ENCODE measurements at regions not wholly inside any gene's neighbourhood (a gene's known extent, or its start where the extent isn't known, plus 50 kb on each side); places are given as distances from the start of the nearest gene placed in this dataset.
"Not testable (repeated sequence)": the region's sequence is repeated elsewhere in the genome, so short reads cannot be mapped to it uniquely, and the experiment has no call there.

GRCh38 chr3:17833786-17834559 lies 91.5 kb upstream of the TBC1D5 start:
- Mint-ChIP-seq H3K27me3 (peaks cover 0 to 10% (median 0%) of the 10 kb centered on the region in 3 donors), H3K36me3 (no peaks in the 10 kb centered on the region), H3K9me3 (no peaks in the 10 kb centered on the region), H3K4me1 (no peaks in the 10 kb centered on the region), H3K4me3 (no peak overlapping the region), H3K27ac (peak overlapping the region in 1 of 6 donors; percentile 23)
- DNase-seq (no peak), ATAC-seq (ENCODE audit: low read depth in 2 of 2) (no peak)

- peaks cover 0 to 8% (median 0%) of the 10 kb centered on the region in 3 donors for H3K27me3 Mint-ChIP-seq
- no peak overlapping the region for H3K4me3 Mint-ChIP-seq
- no peak overlapping the region for H3K27ac Mint-ChIP-seq
- DNase-seq (no peak), ATAC-seq (ENCODE audit: low read depth in 2 of 2) (no peak)
- H3K4me1 Mint-ChIP-seq: no peaks in the 10 kb centered on the region
- H3K36me3 Mint-ChIP-seq: no peaks in the 10 kb centered on the region
- no peaks in the 10 kb centered on the region for H3K9me3 Mint-ChIP-seq
Measured at GRCh38 chr3:17832016-17832415, 89.6 kb upstream of the TBC1D5 start.

GRCh38 chr3:17831366-17831765 lies 88.9 kb upstream of the TBC1D5 start:
- DNase-seq (no peak), ATAC-seq (ENCODE audit: low read depth in 2 of 2) (no peak)
- no peak overlapping the region for H3K27ac Mint-ChIP-seq
- H3K4me1 Mint-ChIP-seq: no peaks in the 10 kb centered on the region
- H3K4me3 Mint-ChIP-seq: no peak overlapping the region
- H3K36me3 Mint-ChIP-seq: no peaks in the 10 kb centered on the region
- peaks cover 0 to 8% (median 0%) of the 10 kb centered on the region in 3 donors for H3K27me3 Mint-ChIP-seq
- no peaks in the 10 kb centered on the region for H3K9me3 Mint-ChIP-seq

- no peaks in the 10 kb centered on the region for H3K36me3 Mint-ChIP-seq
- ATAC-seq (ENCODE audit: low read depth in 2 of 2) (no peak), DNase-seq (no peak)
- H3K4me1 Mint-ChIP-seq: no peaks in the 10 kb centered on the region
- H3K9me3 Mint-ChIP-seq: no peaks in the 10 kb centered on the region
- no peak overlapping the region for H3K4me3 Mint-ChIP-seq
- H3K27me3 Mint-ChIP-seq: peaks cover 0 to 8% (median 0%) of the 10 kb centered on the region in 3 donors
- H3K27ac Mint-ChIP-seq: no peak overlapping the region
Measured at GRCh38 chr3:17830788-17831187, 88.4 kb upstream of the TBC1D5 start.

- Mint-ChIP-seq H3K4me1 (no peaks in the 10 kb centered on the region), H3K36me3 (no peaks in the 10 kb centered on the region), H3K4me3 (no peak overlapping the region), H3K27me3 (peaks cover 0 to 4% (median 0%) of the 10 kb centered on the region in 3 donors), H3K9me3 (no peaks in the 10 kb centered on the region), H3K27ac (no peak overlapping the region)
- ATAC-seq (ENCODE audit: low read depth in 2 of 2) (no peak), DNase-seq (no peak)
Measured at GRCh38 chr3:17828388-17828787, 86.0 kb upstream of the TBC1D5 start.

GRCh38 chr3:17825298-17825697 lies 82.9 kb upstream of the TBC1D5 start:
- Mint-ChIP-seq H3K9me3 (no peaks in the 10 kb centered on the region), H3K4me1 (peaks cover 0 to 5% (median 4%) of the 10 kb centered on the region in 3 donors), H3K27ac (no peak overlapping the region), H3K36me3 (no peaks in the 10 kb centered on the region), H3K27me3 (peaks cover 0 to 3% (median 0%) of the 10 kb centered on the region in 3 donors), H3K4me3 (no peak overlapping the region)
- no peak for ATAC-seq (ENCODE audit: low read depth in 2 of 2)
- DNase-seq: no peak

- Mint-ChIP-seq H3K27ac (no peak overlapping the region), H3K36me3 (no peaks in the 10 kb centered on the region), H3K9me3 (no peaks in the 10 kb centered on the region), H3K27me3 (peaks cover 0 to 3% (median 0%) of the 10 kb centered on the region in 3 donors), H3K4me3 (no peak overlapping the region), H3K4me1 (peaks cover 0 to 5% (median 4%) of the 10 kb centered on the region in 3 donors)
- ATAC-seq (ENCODE audit: low read depth in 2 of 2): no peak
- DNase-seq: no peak
Measured at GRCh38 chr3:17823816-17824215, 81.4 kb upstream of the TBC1D5 start.

GRCh38 chr3:17823036-17823435 lies 80.6 kb upstream of the TBC1D5 start:
- Mint-ChIP-seq H3K9me3 (no peaks in the 10 kb centered on the region), H3K27ac (no peak overlapping the region), H3K27me3 (no peaks in the 10 kb centered on the region), H3K36me3 (no peaks in the 10 kb centered on the region), H3K4me3 (no peak overlapping the region), H3K4me1 (peaks cover 0 to 5% (median 4%) of the 10 kb centered on the region in 3 donors)
- no peak for ATAC-seq (ENCODE audit: low read depth in 2 of 2)
- DNase-seq: no peak

- no peak for ATAC-seq (ENCODE audit: low read depth in 2 of 2)
- H3K9me3 Mint-ChIP-seq: no peaks in the 10 kb centered on the region
- DNase-seq: no peak
- no peaks in the 10 kb centered on the region for H3K36me3 Mint-ChIP-seq
- no peak overlapping the region for H3K4me3 Mint-ChIP-seq
- peaks cover 0 to 5% (median 4%) of the 10 kb centered on the region in 3 donors for H3K4me1 Mint-ChIP-seq
- H3K27ac Mint-ChIP-seq: no peak overlapping the region
- no peaks in the 10 kb centered on the region for H3K27me3 Mint-ChIP-seq
Measured at GRCh38 chr3:17820704-17821103, 78.3 kb upstream of the TBC1D5 start.

- H3K4me3 Mint-ChIP-seq: peak overlapping the region in 1 of 8 donors; percentile 25
- ATAC-seq (ENCODE audit: low read depth in 2 of 2) (no peak), DNase-seq (no peak)
- H3K36me3 Mint-ChIP-seq: no peaks in the 10 kb centered on the region
- no peaks in the 10 kb centered on the region for H3K9me3 Mint-ChIP-seq
- H3K27me3 Mint-ChIP-seq: no peaks in the 10 kb centered on the region
- no peak overlapping the region for H3K27ac Mint-ChIP-seq
- H3K4me1 Mint-ChIP-seq: peaks cover 0 to 5% (median 4%) of the 10 kb centered on the region in 3 donors
Measured at GRCh38 chr3:17820275-17820674, 77.8 kb upstream of the TBC1D5 start.

- H3K9me3 Mint-ChIP-seq; H3K36me3 Mint-ChIP-seq; DNase-seq; H3K27ac Mint-ChIP-seq; ATAC-seq (ENCODE audit: low read depth in 2 of 2); H3K4me1 Mint-ChIP-seq; H3K27me3 Mint-ChIP-seq; H3K4me3 Mint-ChIP-seq: not testable (repeated sequence)
Measured at GRCh38 chr3:17817973-17818372, 75.5 kb upstream of the TBC1D5 start.

GRCh38 chr3:17817545-17817944 lies 75.1 kb upstream of the TBC1D5 start:
- H3K27ac Mint-ChIP-seq: no peak overlapping the region
- H3K9me3 Mint-ChIP-seq: no peaks in the 10 kb centered on the region
- DNase-seq: no peak
- no peaks in the 10 kb centered on the region for H3K36me3 Mint-ChIP-seq
- H3K4me3 Mint-ChIP-seq: no peak overlapping the region
- no peak for ATAC-seq (ENCODE audit: low read depth in 2 of 2)
- H3K27me3 Mint-ChIP-seq: no peaks in the 10 kb centered on the region
- H3K4me1 Mint-ChIP-seq: peaks cover 0 to 5% (median 4%) of the 10 kb centered on the region in 3 donors

- H3K4me3 Mint-ChIP-seq; DNase-seq; ATAC-seq (ENCODE audit: low read depth in 2 of 2); H3K27ac Mint-ChIP-seq; H3K36me3 Mint-ChIP-seq; H3K27me3 Mint-ChIP-seq; H3K4me1 Mint-ChIP-seq; H3K9me3 Mint-ChIP-seq: not testable (repeated sequence)
Measured at GRCh38 chr3:17816839-17817238, 74.4 kb upstream of the TBC1D5 start.

- not testable (repeated sequence) for H3K4me3 Mint-ChIP-seq; H3K36me3 Mint-ChIP-seq; H3K4me1 Mint-ChIP-seq; DNase-seq; H3K9me3 Mint-ChIP-seq; H3K27me3 Mint-ChIP-seq; H3K27ac Mint-ChIP-seq; ATAC-seq (ENCODE audit: low read depth in 2 of 2)
Measured at GRCh38 chr3:17812328-17812727, 69.9 kb upstream of the TBC1D5 start.

Data from naive B cell (primary cell).